GM12878 (cell line): ENCODE measurements at regions not wholly inside any gene's neighbourhood (a gene's known extent, or its start where the extent isn't known, plus 50 kb on each side); places are given as distances from the start of the nearest gene placed in this dataset.
A peak's percentile ranks its signal among the peaks of the same experiment; 100 is the strongest.

ENCODE experiments used
- ATAC-seq: fragments of 200-7000 bp; cut with Tn5 transposase; 3 replicates; pipeline ENCODE4 v1.9.1; 2020; ENCODE audit warnings: mild to moderate bottlenecking, moderate library complexity
- BruUV-seq: library from RNA; stranded (reverse); fragments of 400-500 nt; replicated peaks from 2 replicates; lab custom pipeline; 2021; lab: Mats Ljungman, UMichigan
- CTCF ChIA-PET: fragments of 300-600 bp; sonication (Branson Sonifier 250); formaldehyde crosslinking; extraction: SDS; loops from one replicate; lab custom pipeline; 2021; ENCODE audit warnings: inconsistent platforms; lab: Yijun Ruan, JAX
- POLR2A ChIA-PET: fragments of 350-600 bp; formaldehyde crosslinking; extraction: SDS; loops from one replicate; lab custom pipeline; 2021; ENCODE audit warnings: inconsistent platforms; lab: Charles Lee
- RAD21 ChIA-PET: fragments of 300-600 bp; sonication (Branson Sonifier 250); formaldehyde crosslinking; loops from one replicate; lab custom pipeline; 2023; ENCODE audit warnings: antibody characterized with exemption; ENCODE audit not compliant: unreplicated experiment; lab: Charles Lee
- SMC1A ChIA-PET: fragments of 300-600 bp; sonication (Branson Sonifier 250); formaldehyde crosslinking; loops from one replicate; lab custom pipeline; 2023; ENCODE audit not compliant: unreplicated experiment, uncharacterized antibody; lab: Charles Lee
- DNase-seq: peaks from one replicate; pipeline ENCODE4 v3.0.0-alpha.2; 2011; ENCODE audit warnings: low read depth, low spot score
- FAIRE-seq: peaks from 3 replicates; lab custom pipeline; 2011; peaks lifted over from hg19 to GRCh38; lab: Jason Lieb, UNC
- H2AFZ ChIP-seq: 2 replicates; pipeline ENCODE4 v1.6.0; 2011; ENCODE audit warnings: low read depth, low read length, control low read depth; ENCODE audit not compliant: control insufficient read depth
- H3K27ac ChIP-seq: 2 replicates; pipeline ENCODE4 v1.5.1; 2011; ENCODE audit warnings: control low read depth; ENCODE audit not compliant: control insufficient read depth, insufficient read depth
- H3K27me3 ChIP-seq, 2 experiments: replicated peaks in 1 of 2; 2 replicates each; pipeline versions ENCODE4 v1.6.0 to v1.6.1; 2011; ENCODE audit warnings: low read length in 1 of 2; ENCODE audit not compliant: control insufficient read depth in 2 of 2, insufficient read depth in 2 of 2
- H3K36me3 ChIP-seq, 2 experiments: 2 replicates each; pipeline ENCODE4 v1.5.1; 2011; ENCODE audit warnings: low read length in 1 of 2; ENCODE audit not compliant: control insufficient read depth in 2 of 2, insufficient read depth in 2 of 2
- H3K4me1 ChIP-seq: 2 replicates; pipeline ENCODE4 v1.6.1; 2011; ENCODE audit warnings: mild to moderate bottlenecking, low read length, moderate library complexity, mixed read lengths; ENCODE audit not compliant: control insufficient read depth, insufficient read depth
- H3K4me2 ChIP-seq: 2 replicates; pipeline ENCODE4 v1.6.0; 2011; ENCODE audit warnings: control low read depth; ENCODE audit not compliant: control insufficient read depth, insufficient read depth
- H3K4me3 ChIP-seq: fragments of 200-600 bp; sonication (generic); 2 replicates; pipeline ENCODE4 v1.5.1; 2016
- H3K79me2 ChIP-seq: 2 replicates; pipeline ENCODE4 v1.6.0; 2011; ENCODE audit warnings: low read length; ENCODE audit not compliant: control insufficient read depth, insufficient read depth
- H3K9ac ChIP-seq: 2 replicates; pipeline ENCODE4 v1.8.0; 2011; ENCODE audit warnings: low read length, control low read depth, mixed read lengths; ENCODE audit not compliant: control insufficient read depth, insufficient read depth
- H3K9me3 ChIP-seq: replicated peaks from 3 replicates; pipeline ENCODE4 v1.5.1; 2011; ENCODE audit warnings: mild to moderate bottlenecking, low read length; ENCODE audit not compliant: control insufficient read depth, insufficient read depth
- H4K20me1 ChIP-seq: 2 replicates; pipeline ENCODE4 v1.6.0; 2011; ENCODE audit not compliant: control insufficient read depth, insufficient read depth
- NFYB ChIP-seq: IDR thresholded peaks from 2 replicates; pipeline ENCODE4 v1.6.1; 2011; ENCODE audit warnings: low read depth, mild to moderate bottlenecking, low read length, improper control_type of control experiment, moderate library complexity; ENCODE audit not compliant: insufficient read depth
- RAD51 ChIP-seq: fragments of 450-650 bp; IDR thresholded peaks from 2 replicates; pipeline ENCODE4 v1.6.1; 2016; ENCODE audit warnings: moderate library complexity, mild to moderate bottlenecking, inconsistent platforms
- SMARCA5 ChIP-seq: fragments of 450-650 bp; IDR thresholded peaks from 2 replicates; pipeline ENCODE4 v1.6.1; 2017; ENCODE audit warnings: mild to moderate bottlenecking
- SPI1 ChIP-seq: IDR thresholded peaks from 2 replicates; pipeline ENCODE4 v1.6.1; 2011; ENCODE audit warnings: low read depth, mild to moderate bottlenecking, low read length, moderate library complexity, borderline replicate concordance; ENCODE audit not compliant: insufficient read depth
- whole genome bisulfite sequencing: methylation state at CpG from one replicate; pipeline ENCODE4 v1.1.6; 2016; ENCODE audit warnings: low lambda C conversion rate; ENCODE audit not compliant: insufficient replicate concordance, insufficient coverage; ENCODE audit errors: missing lambda C conversion rate; 5-methylcytosine and 5-hydroxymethylcytosine counted together
- in situ Hi-C: fragments of 300-500 bp; cut with MboI; formaldehyde crosslinking; loops from 9 replicates; pipeline ENCODE4 v1.14.3; 2018; ENCODE audit warnings: mixed read lengths
- intact Hi-C: fragments of 100-400 bp; cut with micrococcal nuclease; formaldehyde crosslinking; loops from one replicate; pipeline ENCODE4 v1.14.2; 2022; ENCODE audit not compliant: unreplicated experiment

DNA sequence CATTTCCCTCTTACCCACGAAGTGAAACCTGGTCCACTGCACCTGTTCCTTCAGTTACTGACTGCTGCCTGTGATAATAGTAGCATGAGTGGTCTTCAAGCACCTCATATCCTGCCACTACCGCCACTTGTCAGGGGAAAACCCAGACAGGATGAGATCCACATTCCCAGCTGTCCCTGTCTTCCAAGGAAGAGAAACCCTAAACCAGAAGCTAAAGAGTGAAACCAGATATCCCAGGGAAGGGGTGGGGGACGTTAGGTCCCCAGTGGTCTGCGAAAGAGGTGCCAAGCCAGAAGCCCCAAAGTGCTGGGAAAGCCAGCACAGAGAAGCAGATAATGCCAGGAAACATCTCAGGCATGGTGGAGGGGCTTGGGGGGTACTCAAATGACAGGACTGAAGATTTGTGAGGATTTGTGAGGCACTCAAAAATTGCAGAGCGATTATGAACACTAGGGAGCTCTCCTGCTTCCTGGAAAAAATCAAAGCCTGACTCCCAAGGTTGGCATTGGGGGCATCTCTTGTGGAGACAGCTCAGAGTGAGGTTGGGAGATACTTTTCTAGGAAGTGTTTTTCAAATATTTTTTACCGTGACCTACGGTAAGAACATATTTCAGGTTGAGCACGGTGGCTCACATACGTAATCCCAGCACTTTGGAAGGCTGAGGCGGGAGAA lies 77.9 kb downstream of the TMEM30B start:
- in situ Hi-C loops: no loop called here
- ATAC-seq: no peak
- BruUV-seq: no TSS peak
- peaks cover 0 to 3% of the 10 kb centered on the region in 2 experiments; a peak in 2 of 4 replicates for H3K27me3 ChIP-seq
- H3K27ac ChIP-seq: no peak overlapping the region
- H3K4me2 ChIP-seq: no peak overlapping the region
- no peaks in the 10 kb centered on the region for H3K9me3 ChIP-seq
- no peaks in the 10 kb centered on the region for H4K20me1 ChIP-seq
- intact Hi-C loops: no loop called here
- WGBS: 51% methylated on average over 10 of the region's 10 CpGs
- no peak overlapping the region for H3K9ac ChIP-seq
- POLR2A ChIA-PET: no interaction called here
- no peak for FAIRE-seq
- H3K79me2 ChIP-seq: no peaks in the 10 kb centered on the region
- RAD21 ChIA-PET: no interaction called here
- no peak overlapping the region for H3K4me3 ChIP-seq
- H3K36me3 ChIP-seq: no peaks in the 10 kb centered on the region
- CTCF ChIA-PET: no interaction called here
- TF ChIP-seq SMARCA5 (no peak), RAD51 (no peak)
- H2AFZ ChIP-seq: no peak overlapping the region
- SMC1A ChIA-PET: no interaction called here
- no peaks in the 10 kb centered on the region for H3K4me1 ChIP-seq
- no peak for DNase-seq

DNA sequence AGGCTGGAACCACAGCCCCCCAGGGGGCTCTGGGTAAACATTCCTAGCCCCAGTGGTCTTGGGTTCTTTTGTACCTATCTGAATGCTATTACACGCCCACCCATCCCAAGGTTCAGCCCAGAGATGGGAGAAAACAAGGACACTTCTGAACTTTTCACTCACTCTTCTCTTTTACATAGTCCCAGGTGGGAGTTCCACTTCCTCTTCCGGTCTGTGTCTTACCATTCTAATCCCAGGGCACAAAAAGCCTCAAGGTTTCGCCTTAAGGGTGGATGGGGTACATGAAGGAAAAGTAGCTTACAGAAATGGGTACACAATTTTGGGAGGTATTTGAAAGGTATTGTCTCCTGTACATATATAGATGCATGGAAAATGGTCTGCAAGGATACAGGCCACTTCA lies 79.0 kb downstream of the TMEM30B start:
- no TSS peak for BruUV-seq
- no peak for DNase-seq
- Histone ChIP-seq H4K20me1 (no peaks in the 10 kb centered on the region), H3K9ac (no peak overlapping the region), H3K4me2 (no peak overlapping the region), H3K27me3 (peaks cover 0 to 4% of the 10 kb centered on the region in 2 experiments; a peak in 2 of 4 replicates), H3K79me2 (no peaks in the 10 kb centered on the region), H3K27ac (no peak overlapping the region), H2AFZ (no peak overlapping the region), H3K36me3 (no peaks in the 10 kb centered on the region), H3K4me1 (no peaks in the 10 kb centered on the region), H3K4me3 (no peak overlapping the region), H3K9me3 (no peaks in the 10 kb centered on the region)
- ChIA-PET SMC1A (no interaction called here), CTCF (no interaction called here), POLR2A (no interaction called here), RAD21 (no interaction called here)
- no peak for FAIRE-seq
- in situ Hi-C loops: no loop called here
- intact Hi-C loops: no loop called here
- TF ChIP-seq SPI1 (peak; percentile 64), NFYB (no peak)
- no peak for ATAC-seq
- 40% methylated on average over 3 of the region's 3 CpGs for WGBS
